ENCODE measurements at regions not wholly inside any gene's neighbourhood (a gene's known extent, or its start where the extent isn't known, plus 50 kb on each side); places are given as distances from the start of the nearest gene placed in this dataset.

- TF ChIP-seq POLR2A (IDR thresholded peaks at IDR 0.05; ENCODE audit: low read length) (no peak), GATA1 (IDR thresholded peaks at IDR 0.05; ENCODE audit: low read depth, low read length) (no peak)
These were observed 180.5 kb upstream of the CTBP2 start for GRCh38 chr10:125340903-125341302.

Measured in erythroblast (primary cell).